Mucosa of descending colon (tissue), 3 donors: ENCODE measurements at regions not wholly inside any gene's neighbourhood (a gene's known extent, or its start where the extent isn't known, plus 50 kb on each side); places are given as distances from the start of the nearest gene placed in this dataset.

Experiments
- ATAC-seq: fragments of 200-7000 bp; cut with Tn5 transposase; one replicate; pipeline ENCODE4 v1.9.1; 2020; ENCODE audit warnings: mild to moderate bottlenecking, moderate library complexity
- DNase-seq, 3 donors: peaks; one replicate each; pipeline ENCODE4 v3.0.0-alpha.2; 2020
- H3K36me3 ChIP-seq: fragments of 200-600 bp; one replicate; pipeline ENCODE4 v1.8.0; 2021; ENCODE audit warnings: low read depth, mild to moderate bottlenecking
- H3K4me1 ChIP-seq: fragments of 200-600 bp; one replicate; pipeline ENCODE4 v1.8.0; 2021; ENCODE audit warnings: low read depth, mild to moderate bottlenecking
- H3K4me3 ChIP-seq: fragments of 200-600 bp; one replicate; pipeline ENCODE4 v1.8.0; 2021; ENCODE audit warnings: mild to moderate bottlenecking
- H3K9me3 ChIP-seq: fragments of 200-600 bp; one replicate; pipeline ENCODE4 v1.8.0; 2021; ENCODE audit warnings: mild to moderate bottlenecking
- CTCF ChIP-seq: fragments of 200-600 bp; IDR thresholded peaks from one replicate; pipeline ENCODE4 v1.8.0; 2022; ENCODE audit warnings: antibody characterized with exemption, mild to moderate bottlenecking
- intact Hi-C, 2 donors: fragments of 100-400 bp; cut with DNase I in 1 of 2; cut with micrococcal nuclease in 1 of 2; formaldehyde crosslinking; loops; one replicate each; pipeline versions ENCODE4 v1.11.0 to v1.11.1; 2022; cut with DNase I, micrococcal nuclease
- donor health status: DM: no; HTN: no; CAD: no; lungs with moderate emphysema.
- donor health status: DM: no; HTN: no; CAD: no.
- donor health status: DM: no; HTN: yes; CAD: no.

GRCh38 chr15:62691008-62691407 lies 351.5 kb upstream of the TPM1 start:
- ATAC-seq: no peak
- Histone ChIP-seq H3K4me1 (no peaks in the 10 kb centered on the region), H3K36me3 (no peaks in the 10 kb centered on the region), H3K9me3 (no peaks in the 10 kb centered on the region), H3K4me3 (no peak overlapping the region)
- no peak for TF ChIP-seq CTCF
- no peak for DNase-seq
- intact Hi-C loops: no loop called here

- peaks cover 1% of the 10 kb centered on the region for H3K36me3 ChIP-seq
- no peaks in the 10 kb centered on the region for H3K9me3 ChIP-seq
- intact Hi-C loops: no loop called here
- TF ChIP-seq CTCF: no peak
- ATAC-seq (no peak), DNase-seq (no peak)
- no peaks in the 10 kb centered on the region for H3K4me1 ChIP-seq
- H3K4me3 ChIP-seq: no peak overlapping the region
Observed at GRCh38 chr15:62697636-62698035, 344.9 kb upstream of the TPM1 start.

GRCh38 chr15:62698646-62699045 lies 343.9 kb upstream of the TPM1 start:
- TF ChIP-seq CTCF: no peak
- ATAC-seq (no peak), DNase-seq (no peak)
- intact Hi-C loops: no loop called here
- Histone ChIP-seq H3K4me3 (no peak overlapping the region), H3K36me3 (peaks cover 5% of the 10 kb centered on the region), H3K9me3 (no peaks in the 10 kb centered on the region), H3K4me1 (no peaks in the 10 kb centered on the region)

DNA sequence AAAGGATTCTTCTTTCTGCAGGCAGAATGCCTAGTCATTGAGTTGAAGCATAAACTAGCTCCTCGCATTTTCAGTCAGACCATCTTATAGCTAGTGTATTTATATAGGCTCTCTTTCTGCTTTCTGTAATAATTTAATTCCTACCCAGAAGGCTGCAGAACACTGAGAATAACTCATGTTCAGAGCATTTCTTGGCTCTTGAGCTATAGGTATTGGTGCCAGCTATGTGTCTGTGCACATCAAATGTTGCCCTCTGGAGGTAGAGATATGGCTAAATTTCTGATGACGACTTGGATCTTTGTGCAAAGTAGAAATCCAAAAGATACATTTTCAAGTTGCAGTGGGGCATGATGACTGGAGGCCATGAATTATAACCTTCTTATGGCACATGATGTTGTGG lies 336.2 kb upstream of the TPM1 start:
- Histone ChIP-seq H3K36me3 (peaks cover 5% of the 10 kb centered on the region), H3K4me3 (no peak overlapping the region), H3K4me1 (no peaks in the 10 kb centered on the region), H3K9me3 (no peaks in the 10 kb centered on the region)
- no peak for ATAC-seq
- intact Hi-C loops: no loop called here
- no peak for TF ChIP-seq CTCF
- DNase-seq: no peak

DNA sequence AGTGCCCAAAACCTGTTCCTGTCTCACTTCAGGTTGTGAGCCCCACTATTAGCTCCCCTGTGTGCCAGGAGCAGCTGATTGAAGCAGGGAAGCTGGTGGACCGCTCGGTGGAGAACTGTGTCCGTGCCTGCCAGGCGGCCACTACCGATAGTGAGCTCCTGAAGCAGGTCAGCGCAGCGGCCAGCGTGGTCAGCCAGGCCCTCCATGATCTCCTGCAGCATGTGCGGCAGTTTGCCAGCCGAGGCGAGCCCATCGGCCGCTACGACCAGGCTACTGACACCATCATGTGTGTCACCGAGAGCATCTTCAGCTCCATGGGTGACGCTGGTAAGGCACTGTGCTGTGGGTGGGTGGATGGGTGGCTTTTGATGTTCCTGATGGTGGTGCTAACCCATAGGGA lies 334.1 kb upstream of the TPM1 start:
- H3K4me3 ChIP-seq: no peak overlapping the region
- no peak for TF ChIP-seq CTCF
- H3K9me3 ChIP-seq: no peaks in the 10 kb centered on the region
- intact Hi-C loops: no loop called here
- DNase-seq (no peak), ATAC-seq (no peak)
- H3K4me1 ChIP-seq: no peaks in the 10 kb centered on the region
- no peaks in the 10 kb centered on the region for H3K36me3 ChIP-seq

DNA sequence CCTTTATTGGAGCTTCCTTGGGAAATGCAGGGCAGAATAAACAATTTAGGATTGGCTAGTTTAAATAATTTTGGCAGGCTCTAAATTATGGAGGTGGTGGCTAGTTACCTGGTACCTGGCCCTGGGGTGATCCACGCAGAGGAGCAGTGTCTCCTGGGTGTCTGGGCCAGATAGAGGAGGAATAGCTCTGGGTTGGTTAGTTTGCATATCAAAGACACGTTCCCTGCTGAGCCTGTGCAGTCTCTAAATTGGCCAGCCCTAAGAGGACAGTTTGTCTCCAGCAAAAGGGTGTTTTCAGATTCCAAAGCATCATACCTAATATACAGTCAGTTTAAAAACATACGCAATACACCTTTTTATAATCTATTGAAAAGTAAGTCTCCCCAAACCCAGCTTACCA lies 333.3 kb upstream of the TPM1 start:
- TF ChIP-seq CTCF: no peak
- no peak for ATAC-seq
- intact Hi-C loops: no loop called here
- Histone ChIP-seq H3K9me3 (no peaks in the 10 kb centered on the region), H3K4me1 (no peaks in the 10 kb centered on the region), H3K4me3 (no peak overlapping the region), H3K36me3 (no peaks in the 10 kb centered on the region)
- DNase-seq: no peak
